Motor neuron (in vitro differentiated cells): ENCODE measurements at regions not wholly inside any gene's neighbourhood (a gene's known extent, or its start where the extent isn't known, plus 50 kb on each side); places are given as distances from the start of the nearest gene placed in this dataset.

ENCODE experiments used
- ATAC-seq, 8 experiments: fragments of 200-7000 bp; cut with Tn5 transposase; replicated peaks in 6 of 8; 2 replicates each; pipeline ENCODE4 v1.8.0; 2021; ENCODE audit warnings: mild to moderate bottlenecking in 8 of 8, moderate library complexity in 8 of 8
- H3K27ac ChIP-seq, 2 donors: fragments of 250-450 bp; sonication (Bioruptor Pico); 2 replicates each; pipeline ENCODE4 v1.9.0; 2021; ENCODE audit warnings: antibody characterized with exemption in 2 of 2, mild to moderate bottlenecking in 2 of 2, moderate library complexity in 1 of 2
- H3K4me1 ChIP-seq, 2 donors: fragments of 250-450 bp; sonication (Bioruptor Pico); replicated peaks in 1 of 2; 2 replicates each; pipeline ENCODE4 v1.6.1; 2021; ENCODE audit warnings: antibody characterized with exemption in 2 of 2, mild to moderate bottlenecking in 2 of 2, moderate library complexity in 1 of 2
- H3K4me3 ChIP-seq, 5 donors: fragments of 250-450 bp; sonication (Bioruptor Pico); 2 replicates each; pipeline ENCODE4 v1.9.0; 2021; ENCODE audit warnings: antibody characterized with exemption in 5 of 5, mild to moderate bottlenecking in 5 of 5, moderate library complexity in 4 of 5
- WGBS, 10 experiments: fragments of 450-650 bp; shearing (Covaris generic); methylation state at CpG; one replicate each; pipeline ENCODE4 v1.0.0; 2022; 5-methylcytosine and 5-hydroxymethylcytosine counted together
- in situ Hi-C, 9 experiments: fragments of 400-800 bp; cut with MboI; loops; one replicate each; pipeline ENCODE4 v1.15.0; 2021; ENCODE audit warnings: low sequenced_read_pairs in 9 of 9, low pct_unique_long_range_greater_than_20kb in 2 of 9; ENCODE audit not compliant: unreplicated experiment in 9 of 9

DNA sequence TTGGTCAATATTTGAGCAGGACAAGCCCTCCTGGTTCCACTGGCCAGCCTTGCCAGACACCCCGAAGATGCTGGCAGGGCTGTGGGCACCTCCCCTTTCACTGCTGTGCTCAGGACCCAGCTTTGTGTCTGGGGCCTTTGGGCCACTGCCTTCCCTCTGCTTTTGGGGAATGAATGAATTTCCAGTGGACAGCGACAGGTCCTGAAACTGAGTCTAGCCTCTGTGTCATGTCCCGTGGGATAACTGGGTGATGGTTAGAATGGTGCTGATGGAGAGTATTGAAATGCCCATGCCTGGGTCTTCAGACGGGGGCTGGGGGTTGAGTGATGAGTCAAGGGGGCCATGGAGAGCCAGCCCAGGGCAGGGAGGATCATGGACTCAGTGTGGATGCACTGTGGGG is 135.8 kb downstream of the FOXL1 start:
- peak in 1 of 8 experiments; percentile 29 for ATAC-seq
- Histone ChIP-seq H3K4me1 (peaks cover 0 to 13% of the 10 kb centered on the region in 2 donors), H3K27ac (no peak overlapping the region), H3K4me3 (no peak overlapping the region)
- 81% methylated on average over 3 of the region's 4 CpGs; no CpG with 5 or more reads in 9 of the 10 experiments for WGBS, 10 experiments
- in situ Hi-C loops: no loop called here

DNA sequence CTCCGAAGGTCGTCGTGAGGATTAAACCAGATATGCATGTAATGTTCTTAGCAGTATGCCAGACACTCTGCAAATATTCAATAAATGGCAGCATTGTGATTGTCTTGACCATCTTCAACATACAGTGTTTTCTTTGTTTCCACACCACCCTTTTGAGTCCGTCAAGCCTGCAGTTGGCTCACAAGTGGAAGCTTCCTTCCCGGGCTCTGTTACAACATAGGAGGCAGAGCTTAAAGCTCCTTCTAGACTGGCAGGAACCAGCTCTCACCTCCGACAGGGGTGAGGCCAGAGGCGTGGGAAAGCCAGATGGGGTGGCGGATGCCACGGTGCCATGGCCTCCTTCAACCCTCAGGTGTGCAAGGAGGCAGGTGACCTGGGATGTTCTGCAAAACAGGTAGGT is 138.3 kb downstream of the FOXL1 start:
- H3K27ac ChIP-seq: no peak overlapping the region
- H3K4me1 ChIP-seq: peaks cover 0 to 13% of the 10 kb centered on the region in 2 donors
- in situ Hi-C loops: no loop called here
- no peak for ATAC-seq
- no peak overlapping the region for H3K4me3 ChIP-seq
- WGBS, 10 experiments: 67 to 100% (median 86%) methylated on average over 1 to 9 of the region's 9 CpGs; no CpG with 5 or more reads in 2 of the 10 experiments

DNA sequence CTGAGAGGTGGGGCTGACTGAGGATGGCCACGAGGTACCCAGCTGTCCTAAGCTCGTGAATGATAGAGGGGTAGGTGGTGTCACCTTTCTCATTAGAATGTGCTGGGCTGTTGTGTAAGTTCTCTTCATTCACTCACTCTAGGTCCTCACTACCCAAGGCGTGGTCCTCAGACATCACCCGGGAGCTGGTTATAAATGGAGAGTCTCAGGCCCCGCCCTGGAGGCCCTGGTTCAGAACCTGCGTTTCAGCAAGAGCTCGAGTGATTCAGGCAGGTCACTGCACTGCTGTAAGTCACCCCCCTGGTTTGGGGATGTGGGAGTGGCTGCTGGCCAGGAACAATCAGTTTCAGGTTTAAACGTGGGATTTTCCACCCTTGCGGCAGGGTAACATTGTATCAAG is 139.8 kb downstream of the FOXL1 start:
- ATAC-seq: peak; percentile 36 to 94 (median 89)
- H3K4me3 ChIP-seq: no peak overlapping the region
- H3K27ac ChIP-seq: no peak overlapping the region
- 50 to 62% (median 54%) methylated on average over 2 to 6 of the region's 9 CpGs; no CpG with 5 or more reads in 7 of the 10 experiments for WGBS, 10 experiments
- in situ Hi-C loops: no loop called here
- peaks cover 0 to 13% of the 10 kb centered on the region in 2 donors for H3K4me1 ChIP-seq

DNA sequence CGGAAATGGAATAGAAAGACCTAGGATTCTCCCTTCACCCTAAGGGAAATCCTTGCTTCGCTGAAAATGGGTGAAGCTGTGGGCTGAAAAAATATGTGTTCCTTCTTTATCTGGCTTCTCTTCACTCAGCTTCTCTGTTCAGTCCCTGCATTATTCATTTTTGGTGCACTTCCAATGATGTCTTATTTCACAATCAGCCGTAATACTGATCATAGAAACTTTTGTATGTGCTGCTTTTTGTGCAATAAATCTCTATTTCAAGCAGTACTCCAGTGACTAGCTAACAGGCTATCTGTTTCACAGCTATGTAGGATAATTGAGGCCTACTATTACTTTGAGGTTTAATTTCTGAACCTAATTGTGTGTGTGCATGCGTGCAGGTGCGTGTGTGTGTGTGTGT is 144.6 kb downstream of the FOXL1 start:
- no peak overlapping the region for H3K4me3 ChIP-seq
- no peak overlapping the region for H3K27ac ChIP-seq
- ATAC-seq: peak in 1 of 8 experiments; percentile 19
- peaks cover 0 to 9% of the 10 kb centered on the region in 2 donors for H3K4me1 ChIP-seq
- whole genome bisulfite sequencing, 10 experiments: 17 to 100% (median 72%) methylated on average over 1 to 3 of the region's 5 CpGs; no CpG with 5 or more reads in 2 of the 10 experiments
- in situ Hi-C loops: no loop called here

DNA sequence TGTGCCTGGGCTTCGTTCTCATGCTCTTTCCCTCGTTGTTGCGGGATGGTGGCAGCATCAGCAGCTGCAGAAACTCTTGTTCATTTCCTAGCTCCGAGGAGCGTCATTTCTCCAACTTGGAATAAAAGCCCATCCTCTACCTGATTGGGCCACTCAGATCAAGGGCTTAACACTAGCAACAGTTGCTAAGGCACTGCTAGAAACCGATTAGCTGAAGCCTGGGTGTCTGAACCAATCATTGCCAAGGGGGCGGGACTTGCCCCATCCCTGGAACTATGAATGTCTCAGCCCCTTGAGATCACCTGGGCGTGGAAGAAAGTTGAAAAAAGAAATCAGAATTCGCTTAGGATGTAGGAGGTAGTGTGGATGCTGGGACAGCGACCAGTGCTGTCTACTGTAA is 145.3 kb downstream of the FOXL1 start:
- in situ Hi-C loops: no loop called here
- Histone ChIP-seq H3K4me1 (peaks cover 0 to 2% of the 10 kb centered on the region in 2 donors), H3K4me3 (no peak overlapping the region), H3K27ac (no peak overlapping the region)
- WGBS, 10 experiments: 66 to 95% (median 81%) methylated on average over 1 to 9 of the region's 10 CpGs; no CpG with 5 or more reads in 3 of the 10 experiments
- ATAC-seq: peak in 5 of 8 experiments; percentile 90 to 99 (median 98)

DNA sequence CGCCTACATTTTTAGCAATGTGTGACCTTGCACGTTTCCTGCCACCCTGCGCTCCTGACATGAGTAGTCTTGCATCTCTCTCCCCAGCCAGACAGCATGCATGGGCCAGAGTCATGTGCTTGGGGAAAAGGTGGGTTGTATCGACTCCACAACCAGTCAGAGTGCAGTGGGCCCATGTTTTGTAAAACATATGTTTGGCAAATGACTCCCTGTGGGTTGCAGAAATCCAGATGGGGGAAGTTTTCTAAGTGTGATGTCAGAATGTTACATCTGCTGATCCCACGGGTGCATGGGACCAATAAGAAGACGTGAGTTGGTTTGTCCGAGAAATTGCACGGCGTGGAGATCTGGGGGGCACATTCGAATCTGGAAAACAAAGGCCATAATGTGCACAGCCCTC is 147.1 kb downstream of the FOXL1 start:
- H3K4me3 ChIP-seq: no peak overlapping the region
- no peak for ATAC-seq
- in situ Hi-C loops: no loop called here
- no peak overlapping the region for H3K27ac ChIP-seq
- peaks cover 0 to 4% of the 10 kb centered on the region in 2 donors for H3K4me1 ChIP-seq
- WGBS, 10 experiments: 13 to 100% (median 87%) methylated on average over 1 to 9 of the region's 10 CpGs; no CpG with 5 or more reads in 2 of the 10 experiments

DNA sequence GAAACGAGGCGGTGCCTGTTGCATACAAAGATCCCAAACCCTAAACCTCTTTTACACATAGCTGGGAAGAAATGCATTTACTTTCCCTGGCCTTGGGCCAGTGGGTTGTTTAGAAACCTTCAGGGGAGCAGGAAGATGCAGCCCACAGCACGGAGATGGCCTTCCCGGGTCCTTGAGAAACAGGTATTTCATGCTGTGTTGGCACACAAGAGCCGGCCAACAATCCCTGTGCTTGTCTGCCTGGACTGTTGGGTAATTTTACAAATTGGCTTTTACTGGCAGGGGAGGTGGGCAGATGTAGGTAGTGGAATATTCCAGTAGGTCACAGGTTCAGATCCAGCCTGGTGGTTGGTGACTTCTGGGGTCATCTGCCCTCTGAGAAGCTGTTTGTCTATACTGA is 148.0 kb downstream of the FOXL1 start:
- Histone ChIP-seq H3K27ac (no peak overlapping the region), H3K4me3 (no peak overlapping the region), H3K4me1 (peaks cover 0 to 4% of the 10 kb centered on the region in 2 donors)
- WGBS, 10 experiments: 82 to 100% (median 93%) methylated on average over 2 to 4 of the region's 5 CpGs; no CpG with 5 or more reads in 4 of the 10 experiments
- no peak for ATAC-seq
- in situ Hi-C loops: no loop called here

DNA sequence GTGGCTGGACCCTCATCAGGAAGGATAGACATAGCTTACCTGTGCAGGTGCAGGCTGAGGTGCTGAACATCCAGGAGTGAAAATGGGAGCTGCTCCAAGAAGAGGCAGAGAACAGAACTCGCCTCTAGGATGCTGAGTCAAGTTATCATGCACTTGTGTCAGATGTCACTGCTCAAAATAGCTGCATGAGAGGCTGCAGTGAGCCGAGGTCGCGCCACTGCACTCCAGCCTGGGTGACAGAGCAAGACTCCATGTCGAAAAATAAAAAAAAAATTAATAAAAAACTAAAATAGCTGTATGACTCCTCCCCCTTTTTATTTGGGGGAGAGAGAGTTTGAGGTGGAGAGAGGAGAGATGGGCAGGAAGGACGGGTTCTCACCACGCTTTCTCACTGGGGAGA is 148.8 kb downstream of the FOXL1 start:
- Histone ChIP-seq H3K4me1 (peaks cover 0 to 4% of the 10 kb centered on the region in 2 donors), H3K27ac (no peak overlapping the region), H3K4me3 (no peak overlapping the region)
- WGBS, 10 experiments: 60 to 94% (median 78%) methylated on average over 1 to 5 of the region's 7 CpGs; no CpG with 5 or more reads in 1 of the 10 experiments
- ATAC-seq: peak in 3 of 8 experiments; percentile 37 to 51 (median 40)
- in situ Hi-C loops: no loop called here

DNA sequence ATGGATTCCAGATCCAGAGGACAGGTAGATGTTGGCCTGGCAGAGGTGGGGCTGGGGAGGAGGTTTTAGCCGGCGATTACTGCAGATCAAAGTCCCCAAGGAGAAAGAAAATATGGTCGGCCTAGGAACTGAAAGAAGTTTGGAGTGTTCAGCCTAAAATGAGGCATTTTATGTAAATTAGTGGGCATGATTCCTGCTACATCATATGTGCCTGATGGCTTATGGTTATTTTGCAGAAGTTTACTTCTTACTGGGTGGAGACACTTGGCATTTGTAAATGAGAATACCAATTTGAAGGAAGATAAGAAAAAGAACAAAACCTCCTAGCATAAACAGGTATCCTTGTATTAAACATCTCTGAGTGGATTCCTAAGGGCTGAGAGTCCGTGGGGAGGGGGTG is 149.3 kb downstream of the FOXL1 start:
- in situ Hi-C loops: no loop called here
- Histone ChIP-seq H3K4me3 (no peak overlapping the region), H3K4me1 (peaks cover 5 to 8% of the 10 kb centered on the region in 2 donors), H3K27ac (no peak overlapping the region)
- no peak for ATAC-seq
- 50 to 93% (median 83%) methylated on average over 1 to 4 of the region's 4 CpGs; no CpG with 5 or more reads in 4 of the 10 experiments for WGBS, 10 experiments

DNA sequence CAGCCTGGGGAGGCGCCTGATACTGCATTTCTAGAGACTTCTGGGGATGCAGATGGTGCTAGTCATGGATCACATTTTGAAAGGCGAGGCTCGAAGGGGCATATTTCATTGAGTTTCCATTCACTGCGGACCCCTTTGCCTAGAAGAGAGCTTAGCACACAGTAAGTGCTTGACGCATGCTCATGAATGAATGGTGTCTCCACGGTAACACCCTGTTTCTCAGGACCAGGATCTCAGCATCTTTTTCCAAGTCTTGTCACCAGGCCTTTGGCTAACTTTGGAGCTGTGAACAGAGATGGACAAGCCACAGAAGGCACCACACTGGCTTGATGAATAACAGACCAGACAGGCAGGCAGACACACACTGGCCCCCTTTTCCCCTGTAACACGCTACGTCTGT is 151.3 kb downstream of the FOXL1 start:
- WGBS, 10 experiments: 47 to 86% (median 68%) methylated on average over 1 to 8 of the region's 8 CpGs; no CpG with 5 or more reads in 4 of the 10 experiments
- Histone ChIP-seq H3K27ac (no peak overlapping the region), H3K4me3 (no peak overlapping the region), H3K4me1 (peaks cover 24 to 25% of the 10 kb centered on the region in 2 donors)
- peak in 2 of 8 experiments; percentile 17 to 22 for ATAC-seq
- in situ Hi-C loops: no loop called here

DNA sequence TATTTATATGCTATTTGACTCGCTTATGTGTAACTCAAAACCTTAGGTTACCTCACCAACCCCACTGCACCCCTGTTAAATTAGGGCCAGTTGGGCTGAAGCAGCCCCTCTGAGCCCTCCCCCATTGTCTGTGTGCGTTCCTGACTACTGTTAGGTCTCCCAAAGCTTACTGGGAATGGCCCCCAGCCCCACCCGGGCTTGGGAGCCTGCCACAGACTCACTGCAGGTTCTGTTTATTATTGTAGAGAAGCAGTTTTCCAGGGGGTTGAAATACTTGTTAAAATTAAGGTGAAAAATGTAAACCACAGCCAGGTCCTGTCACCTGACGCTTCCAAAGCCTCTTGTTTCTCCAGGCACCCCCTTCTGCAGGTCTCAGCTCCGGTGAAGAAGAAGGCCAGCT is 151.7 kb downstream of the FOXL1 start:
- in situ Hi-C loops: no loop called here
- H3K4me3 ChIP-seq: no peak overlapping the region
- no peak for ATAC-seq
- 0 to 100% (median 93%) methylated on average over 1 to 5 of the region's 5 CpGs; no CpG with 5 or more reads in 5 of the 10 experiments for WGBS, 10 experiments
- H3K27ac ChIP-seq: no peak overlapping the region
- peaks cover 26 to 28% of the 10 kb centered on the region in 2 donors for H3K4me1 ChIP-seq

DNA sequence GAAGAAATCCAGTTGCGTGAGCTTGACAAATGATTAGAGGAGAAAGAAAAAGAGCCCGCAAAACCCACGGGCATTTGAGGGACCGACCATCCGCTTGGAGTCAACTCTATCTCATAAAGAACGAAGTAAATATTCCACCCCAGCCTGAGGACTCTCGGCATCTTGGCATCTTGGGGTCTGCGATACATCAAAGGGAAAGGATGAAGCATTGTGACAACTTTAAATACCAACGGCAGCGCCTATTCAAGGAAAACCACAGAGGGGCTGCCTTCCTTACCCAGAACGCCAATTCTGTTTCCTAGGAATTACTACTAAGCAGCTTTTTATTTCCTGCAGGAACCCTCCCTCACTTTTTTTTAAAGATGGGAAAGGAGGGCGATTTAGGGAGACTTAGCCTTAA is 152.2 kb downstream of the FOXL1 start:
- 0 to 57% (median 40%) methylated on average over 1 to 6 of the region's 12 CpGs; no CpG with 5 or more reads in 1 of the 10 experiments for WGBS, 10 experiments
- H3K4me3 ChIP-seq: no peak overlapping the region
- peaks cover 26 to 30% of the 10 kb centered on the region in 2 donors for H3K4me1 ChIP-seq
- no peak overlapping the region for H3K27ac ChIP-seq
- in situ Hi-C loops: no loop called here
- ATAC-seq: no peak

DNA sequence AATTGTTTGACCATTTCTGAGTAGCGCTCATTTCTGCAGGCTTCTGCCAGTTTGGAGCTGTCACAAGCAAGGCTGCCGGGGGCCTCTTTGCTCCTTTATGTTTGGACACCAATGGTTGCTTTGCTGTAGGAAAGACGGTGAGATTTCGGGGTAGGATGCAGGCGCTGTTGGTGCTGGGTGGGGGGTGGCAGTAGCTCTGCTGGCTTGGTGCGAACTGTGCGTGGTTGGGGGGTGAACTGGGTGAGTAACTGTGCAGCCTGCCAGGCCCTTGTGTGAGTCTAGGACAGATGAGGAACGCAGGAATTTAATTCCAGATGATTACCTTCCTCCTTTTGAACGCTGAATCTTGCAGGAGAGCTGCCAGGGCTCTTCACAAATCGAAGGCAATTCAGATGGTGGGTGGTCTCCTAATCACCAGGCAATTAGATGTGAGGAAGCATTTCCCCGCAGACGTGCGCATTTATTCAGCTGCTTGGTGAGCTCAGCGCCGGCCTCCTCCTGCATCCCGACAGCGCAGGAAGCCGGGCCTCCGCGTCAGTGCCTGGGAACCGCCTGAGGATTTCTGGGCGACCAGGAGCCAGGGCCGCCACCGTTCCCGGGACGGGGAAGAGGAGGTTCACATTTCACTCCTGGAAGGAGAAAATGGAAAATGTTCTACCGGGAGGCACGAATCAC is 154.4 kb downstream of the FOXL1 start:
- in situ Hi-C loops: no loop called here
- peak in 7 of 8 experiments; percentile 68 to 84 (median 81) for ATAC-seq
- Histone ChIP-seq H3K27ac (peak overlapping the region in 1 of 2 donors; percentile 12), H3K4me3 (no peak overlapping the region), H3K4me1 (peaks cover 30 to 31% of the 10 kb centered on the region in 2 donors)
- WGBS, 10 experiments: 4 to 100% (median 8%) methylated on average over 1 to 17 of the region's 28 CpGs
